ENCODE measurements at regions not wholly inside any gene's neighbourhood (a gene's known extent, or its start where the extent isn't known, plus 50 kb on each side); places are given as distances from the start of the nearest gene placed in this dataset.

GRCh38 chr14:34111953-34112352 lies 161.1 kb upstream of the EGLN3 start:
- TF ChIP-seq YY1 (IDR thresholded peaks at IDR 0.05; ENCODE audit: insufficient read depth, insufficient read length) (no peak), ZNF274 (IDR thresholded peaks at IDR 0.05; ENCODE audit: low read depth, low read length) (no peak), SUZ12 (IDR thresholded peaks at IDR 0.05; ENCODE audit: extremely low read depth, insufficient read depth, insufficient read length) (no peak)
- Histone ChIP-seq H3K4me3 (ENCODE audit: insufficient read length, low read depth) (no peak overlapping the region), H3K4me1 (ENCODE audit: insufficient read depth, insufficient read length) (no peaks in the 10 kb centered on the region), H3K36me3 (ENCODE audit: insufficient read depth, insufficient read length, low read length) (no peaks in the 10 kb centered on the region), H3K9ac (ENCODE audit: insufficient read length, low read depth) (no peak overlapping the region), H3K27me3 (ENCODE audit: insufficient read depth, insufficient read length) (no peaks in the 10 kb centered on the region), H3K9me3 (ENCODE audit: insufficient read depth, low read length) (no peaks in the 10 kb centered on the region)
- no peak for DNase-seq (ENCODE audit: low read depth, low spot score)

GRCh38 chr14:34111505-34111904 lies 160.6 kb upstream of the EGLN3 start:
- DNase-seq (ENCODE audit: low read depth, low spot score), result no peak
- H3K9me3 ChIP-seq (ENCODE audit: insufficient read depth, low read length), result no peaks in the 10 kb centered on the region
- no peak overlapping the region for H3K9ac ChIP-seq (ENCODE audit: insufficient read length, low read depth)
- H3K4me3 ChIP-seq (ENCODE audit: insufficient read length, low read depth), result no peak overlapping the region
- no peaks in the 10 kb centered on the region for H3K4me1 ChIP-seq (ENCODE audit: insufficient read depth, insufficient read length)
- no peaks in the 10 kb centered on the region for H3K27me3 ChIP-seq (ENCODE audit: insufficient read depth, insufficient read length)
- TF ChIP-seq ZNF274 (IDR thresholded peaks at IDR 0.05; ENCODE audit: low read depth, low read length), result no peak
- TF ChIP-seq SUZ12 (IDR thresholded peaks at IDR 0.05; ENCODE audit: extremely low read depth, insufficient read depth, insufficient read length), result no peak
- TF ChIP-seq YY1 (IDR thresholded peaks at IDR 0.05; ENCODE audit: insufficient read depth, insufficient read length), result no peak
- H3K36me3 ChIP-seq (ENCODE audit: insufficient read depth, insufficient read length, low read length), result no peaks in the 10 kb centered on the region

- Histone ChIP-seq H3K9me3 (ENCODE audit: insufficient read depth, low read length) (no peaks in the 10 kb centered on the region), H3K9ac (ENCODE audit: insufficient read length, low read depth) (no peak overlapping the region), H3K27me3 (ENCODE audit: insufficient read depth, insufficient read length) (no peaks in the 10 kb centered on the region), H3K36me3 (ENCODE audit: insufficient read depth, insufficient read length, low read length) (no peaks in the 10 kb centered on the region), H3K4me1 (ENCODE audit: insufficient read depth, insufficient read length) (no peaks in the 10 kb centered on the region), H3K4me3 (ENCODE audit: insufficient read length, low read depth) (no peak overlapping the region)
- no peak for DNase-seq (ENCODE audit: low read depth, low spot score)
- TF ChIP-seq ZNF274 (IDR thresholded peaks at IDR 0.05; ENCODE audit: low read depth, low read length), result no peak
These were observed 159.7 kb upstream of the EGLN3 start for GRCh38 chr14:34110531-34110930.

GRCh38 chr14:34107441-34107840 lies 156.6 kb upstream of the EGLN3 start:
- Histone ChIP-seq H3K4me1 (ENCODE audit: insufficient read depth, insufficient read length) (no peaks in the 10 kb centered on the region), H3K9ac (ENCODE audit: insufficient read length, low read depth) (no peak overlapping the region), H3K4me3 (ENCODE audit: insufficient read length, low read depth) (no peak overlapping the region), H3K36me3 (ENCODE audit: insufficient read depth, insufficient read length, low read length) (no peaks in the 10 kb centered on the region), H3K9me3 (ENCODE audit: insufficient read depth, low read length) (no peaks in the 10 kb centered on the region), H3K27me3 (ENCODE audit: insufficient read depth, insufficient read length) (no peaks in the 10 kb centered on the region)
- TF ChIP-seq ZNF274 (IDR thresholded peaks at IDR 0.05; ENCODE audit: low read depth, low read length), result no peak
- DNase-seq (ENCODE audit: low read depth, low spot score), result no peak

GRCh38 chr14:34106310-34106709 lies 155.4 kb upstream of the EGLN3 start:
- Histone ChIP-seq H3K27me3 (ENCODE audit: insufficient read depth, insufficient read length) (no peaks in the 10 kb centered on the region), H3K4me1 (ENCODE audit: insufficient read depth, insufficient read length) (no peaks in the 10 kb centered on the region), H3K9me3 (ENCODE audit: insufficient read depth, low read length) (no peaks in the 10 kb centered on the region), H3K4me3 (ENCODE audit: insufficient read length, low read depth) (no peak overlapping the region), H3K36me3 (ENCODE audit: insufficient read depth, insufficient read length, low read length) (no peaks in the 10 kb centered on the region), H3K9ac (ENCODE audit: insufficient read length, low read depth) (no peak overlapping the region)
- no peak for DNase-seq (ENCODE audit: low read depth, low spot score)
- no peak for TF ChIP-seq ZNF274 (IDR thresholded peaks at IDR 0.05; ENCODE audit: low read depth, low read length)
- no peak for TF ChIP-seq SUZ12 (IDR thresholded peaks at IDR 0.05; ENCODE audit: extremely low read depth, insufficient read depth, insufficient read length)

- no peaks in the 10 kb centered on the region for H3K9me3 ChIP-seq (ENCODE audit: insufficient read depth, low read length)
- TF ChIP-seq ZNF274 (IDR thresholded peaks at IDR 0.05; ENCODE audit: low read depth, low read length), result no peak
- no peak for DNase-seq (ENCODE audit: low read depth, low spot score)
These were observed 153.9 kb upstream of the EGLN3 start for GRCh38 chr14:34104489-34105397.

GRCh38 chr14:34103176-34103575 lies 152.3 kb upstream of the EGLN3 start:
- Histone ChIP-seq H3K27me3 (ENCODE audit: insufficient read depth, insufficient read length) (no peaks in the 10 kb centered on the region), H3K9me3 (ENCODE audit: insufficient read depth, low read length) (no peaks in the 10 kb centered on the region), H3K9ac (ENCODE audit: insufficient read length, low read depth) (no peak overlapping the region), H3K36me3 (ENCODE audit: insufficient read depth, insufficient read length, low read length) (no peaks in the 10 kb centered on the region), H3K4me1 (ENCODE audit: insufficient read depth, insufficient read length) (no peaks in the 10 kb centered on the region), H3K4me3 (ENCODE audit: insufficient read length, low read depth) (no peak overlapping the region)
- no peak for TF ChIP-seq YY1 (IDR thresholded peaks at IDR 0.05; ENCODE audit: insufficient read depth, insufficient read length)
- no peak for TF ChIP-seq SUZ12 (IDR thresholded peaks at IDR 0.05; ENCODE audit: extremely low read depth, insufficient read depth, insufficient read length)
- TF ChIP-seq ZNF274 (IDR thresholded peaks at IDR 0.05; ENCODE audit: low read depth, low read length), result no peak
- no peak for DNase-seq (ENCODE audit: low read depth, low spot score)

More at GRCh38 chr14:34104489-34105397, 153.9 kb upstream of the EGLN3 start:
- H3K36me3 ChIP-seq (ENCODE audit: insufficient read depth, insufficient read length, low read length), result no peaks in the 10 kb centered on the region
- no peaks in the 10 kb centered on the region for H3K27me3 ChIP-seq (ENCODE audit: insufficient read depth, insufficient read length)
- no peak overlapping the region for H3K4me3 ChIP-seq (ENCODE audit: insufficient read length, low read depth)
- no peaks in the 10 kb centered on the region for H3K4me1 ChIP-seq (ENCODE audit: insufficient read depth, insufficient read length)
- H3K9ac ChIP-seq (ENCODE audit: insufficient read length, low read depth), result no peak overlapping the region

Measured in NT2/D1 (cell line).